KMS-11 (cell line): ENCODE measurements at regions not wholly inside any gene's neighbourhood (a gene's known extent, or its start where the extent isn't known, plus 50 kb on each side); places are given as distances from the start of the nearest gene placed in this dataset.
A peak's percentile ranks its signal among the peaks of the same experiment; 100 is the strongest.
"Not testable (repeated sequence)": the region's sequence is repeated elsewhere in the genome, so short reads cannot be mapped to it uniquely, and the experiment has no call there.

Experiments
- H2AFZ ChIP-seq: fragments of 200-600 bp; sonication (generic); 2 replicates; pipeline ENCODE4 v1.6.1; 2016; ENCODE audit warnings: antibody characterized with exemption, mixed run types, low read depth
- H3K27ac ChIP-seq: fragments of 200-600 bp; sonication (generic); 2 replicates; pipeline ENCODE4 v1.6.1; 2016; ENCODE audit warnings: mild to moderate bottlenecking, mixed run types
- H3K27me3 ChIP-seq: fragments of 200-600 bp; sonication (generic); 2 replicates; pipeline ENCODE4 v1.6.1; 2017; ENCODE audit warnings: mild to moderate bottlenecking, low read depth, mixed run types, moderate library complexity; ENCODE audit not compliant: insufficient read depth
- H3K36me3 ChIP-seq: fragments of 200-600 bp; sonication (generic); 2 replicates; pipeline ENCODE4 v1.6.1; 2017; ENCODE audit warnings: mild to moderate bottlenecking, mixed run types; ENCODE audit not compliant: insufficient read depth
- H3K4me1 ChIP-seq: fragments of 200-600 bp; sonication (generic); 2 replicates; pipeline ENCODE4 v1.6.1; 2016; ENCODE audit warnings: mild to moderate bottlenecking, low read depth, mixed run types; ENCODE audit not compliant: poor library complexity, severe bottlenecking
- H3K4me2 ChIP-seq: fragments of 200-600 bp; sonication (generic); 2 replicates; pipeline ENCODE4 v1.7.0; 2016; ENCODE audit warnings: mild to moderate bottlenecking, mixed run types
- H3K4me3 ChIP-seq: fragments of 200-600 bp; sonication (generic); IDR thresholded peaks from 2 replicates; pipeline ENCODE4 v1.6.1; 2017; ENCODE audit warnings: low read depth, low read length, mixed read lengths; ENCODE audit not compliant: insufficient read depth
- H3K79me2 ChIP-seq: fragments of 200-600 bp; sonication (generic); 2 replicates; pipeline ENCODE4 v1.6.1; 2016; ENCODE audit warnings: low read depth, mixed run types; ENCODE audit not compliant: insufficient read depth
- H3K9ac ChIP-seq: fragments of 200-600 bp; sonication (generic); 2 replicates; pipeline ENCODE4 v1.6.1; 2016; ENCODE audit warnings: mild to moderate bottlenecking, mixed run types
- H4K20me1 ChIP-seq: fragments of 200-600 bp; sonication (generic); 2 replicates; pipeline ENCODE4 v1.6.1; 2016; ENCODE audit warnings: mild to moderate bottlenecking, mixed run types; ENCODE audit not compliant: insufficient read depth
- CTCF ChIP-seq: fragments of 200-600 bp; sonication (generic); conservative IDR thresholded peaks from 2 replicates; pipeline ENCODE4 v1.6.1; 2017; ENCODE audit warnings: low read depth, mild to moderate bottlenecking, antibody characterized with exemption, low read length, moderate library complexity, mixed read lengths

GRCh38 chr15:55106155-55106554, 90.6 kb downstream of the RSL24D1 start:
- H3K4me3 ChIP-seq, result no peak overlapping the region
- no peaks in the 10 kb centered on the region for H3K27me3 ChIP-seq
- H3K36me3 ChIP-seq, result no peaks in the 10 kb centered on the region
- H3K4me1 ChIP-seq, result peaks cover 11% of the 10 kb centered on the region
- H3K27ac ChIP-seq, result no peak overlapping the region
- no peaks in the 10 kb centered on the region for H4K20me1 ChIP-seq
- no peak overlapping the region for H2AFZ ChIP-seq
- H3K4me2 ChIP-seq, result no peak overlapping the region
- TF ChIP-seq CTCF, result no peak
- H3K79me2 ChIP-seq, result no peaks in the 10 kb centered on the region
- no peak overlapping the region for H3K9ac ChIP-seq

GRCh38 chr15:55094136-55094535, 102.6 kb downstream of the RSL24D1 start:
- no peak overlapping the region for H2AFZ ChIP-seq
- H4K20me1 ChIP-seq, result no peaks in the 10 kb centered on the region
- H3K4me1 ChIP-seq, result no peaks in the 10 kb centered on the region
- H3K9ac ChIP-seq, result no peak overlapping the region
- H3K27me3 ChIP-seq, result no peaks in the 10 kb centered on the region
- H3K36me3 ChIP-seq, result no peaks in the 10 kb centered on the region
- H3K4me3 ChIP-seq, result no peak overlapping the region
- H3K4me2 ChIP-seq, result no peak overlapping the region
- H3K79me2 ChIP-seq, result no peaks in the 10 kb centered on the region
- TF ChIP-seq CTCF, result no peak
- H3K27ac ChIP-seq, result no peak overlapping the region

GRCh38 chr15:55088207-55088606, 108.5 kb downstream of the RSL24D1 start:
- no peak for TF ChIP-seq CTCF
- no peak overlapping the region for H3K4me2 ChIP-seq
- H3K36me3 ChIP-seq, result no peaks in the 10 kb centered on the region
- H3K4me1 ChIP-seq, result no peaks in the 10 kb centered on the region
- no peaks in the 10 kb centered on the region for H3K79me2 ChIP-seq
- H3K27me3 ChIP-seq, result no peaks in the 10 kb centered on the region
- H3K27ac ChIP-seq, result no peak overlapping the region
- H2AFZ ChIP-seq, result no peak overlapping the region
- H4K20me1 ChIP-seq, result no peaks in the 10 kb centered on the region
- H3K9ac ChIP-seq, result no peak overlapping the region
- no peak overlapping the region for H3K4me3 ChIP-seq

GRCh38 chr15:55084673-55085072, 112.1 kb downstream of the RSL24D1 start:
- no peaks in the 10 kb centered on the region for H3K27me3 ChIP-seq
- H3K79me2 ChIP-seq, result no peaks in the 10 kb centered on the region
- H3K27ac ChIP-seq, result no peak overlapping the region
- H3K4me1 ChIP-seq, result no peaks in the 10 kb centered on the region
- no peak overlapping the region for H3K4me2 ChIP-seq
- no peaks in the 10 kb centered on the region for H3K36me3 ChIP-seq
- no peak for TF ChIP-seq CTCF
- H3K9ac ChIP-seq, result no peak overlapping the region
- no peaks in the 10 kb centered on the region for H4K20me1 ChIP-seq
- no peak overlapping the region for H3K4me3 ChIP-seq
- H2AFZ ChIP-seq, result no peak overlapping the region

- Histone ChIP-seq H2AFZ (no peak overlapping the region), H3K4me2 (no peak overlapping the region), H4K20me1 (no peaks in the 10 kb centered on the region), H3K27me3 (no peaks in the 10 kb centered on the region), H3K4me3 (no peak overlapping the region), H3K36me3 (no peaks in the 10 kb centered on the region), H3K27ac (no peak overlapping the region), H3K79me2 (no peaks in the 10 kb centered on the region), H3K9ac (no peak overlapping the region), H3K4me1 (no peaks in the 10 kb centered on the region)
- TF ChIP-seq CTCF, result no peak
These were observed 112.5 kb downstream of the RSL24D1 start for GRCh38 chr15:55084216-55084615.

GRCh38 chr15:55077052-55077451, 119.7 kb downstream of the RSL24D1 start:
- H3K4me2 ChIP-seq, result peak overlapping the region; percentile 72
- not testable (repeated sequence) for H4K20me1 ChIP-seq, H3K4me3 ChIP-seq, H3K27me3 ChIP-seq, H3K9ac ChIP-seq, H2AFZ ChIP-seq, H3K36me3 ChIP-seq, H3K79me2 ChIP-seq
- peaks cover 21% of the 10 kb centered on the region for H3K4me1 ChIP-seq
- H3K27ac ChIP-seq, result peak overlapping the region; percentile 6; the same call in 1 of the 2 replicates
